PC-9 (cell line): ENCODE measurements at regions not wholly inside any gene's neighbourhood (a gene's known extent, or its start where the extent isn't known, plus 50 kb on each side); places are given as distances from the start of the nearest gene placed in this dataset.

Experiments used
- BruUV-seq: library from RNA; stranded (reverse); fragments of 400-500 nt; replicated peaks from 2 replicates; lab custom pipeline; 2021; lab: Mats Ljungman, UMichigan
- CTCF ChIA-PET: fragments of 300-600 bp; sonication (Branson Sonifier 250); formaldehyde crosslinking; loops from one replicate; lab custom pipeline; 2022; ENCODE audit warnings: antibody characterized with exemption; lab: Charles Lee
- POLR2A ChIA-PET: fragments of 300-600 bp; sonication (Branson Sonifier 250); formaldehyde crosslinking; loops from one replicate; lab custom pipeline; 2022; ENCODE audit warnings: antibody characterized with exemption; ENCODE audit not compliant: unreplicated experiment; lab: Charles Lee
- DNase-seq, 2 experiments: peaks; one replicate each; pipeline versions ENCODE4 v3.0.0 to v3.0.0-alpha.2; 2015 to 2022; ENCODE audit warnings: mixed read lengths in 1 of 2
- H2AFZ ChIP-seq: fragments of 200-600 bp; sonication (generic); 2 replicates; pipeline ENCODE4 v1.8.1; 2017; ENCODE audit warnings: antibody characterized with exemption
- H3F3A ChIP-seq: fragments of 200-600 bp; sonication (generic); 2 replicates; pipeline ENCODE4 v1.8.1; 2017; ENCODE audit warnings: antibody characterized with exemption, mild to moderate bottlenecking, low read depth; ENCODE audit not compliant: insufficient read depth
- H3K27ac ChIP-seq: fragments of 200-600 bp; sonication (generic); 2 replicates; pipeline ENCODE4 v1.6.1; 2016; ENCODE audit warnings: mixed run types
- H3K27me3 ChIP-seq: fragments of 200-600 bp; sonication (generic); 2 replicates; pipeline ENCODE4 v1.6.1; 2016; ENCODE audit warnings: low read depth, mixed run types; ENCODE audit not compliant: insufficient read depth
- H3K36me3 ChIP-seq: fragments of 200-600 bp; sonication (generic); 2 replicates; pipeline ENCODE4 v1.6.1; 2016; ENCODE audit warnings: low read depth, mixed run types
- H3K4me1 ChIP-seq: fragments of 200-600 bp; sonication (generic); replicated peaks from 2 replicates; pipeline ENCODE4 v1.6.1; 2016; ENCODE audit warnings: mixed run types; ENCODE audit not compliant: insufficient read depth
- H3K4me2 ChIP-seq: fragments of 200-600 bp; sonication (generic); 2 replicates; pipeline ENCODE4 v1.6.1; 2017; ENCODE audit warnings: mixed run types
- H3K4me3 ChIP-seq: fragments of 200-600 bp; sonication (generic); 2 replicates; pipeline ENCODE4 v1.6.1; 2016; ENCODE audit warnings: mixed run types
- H3K79me2 ChIP-seq: fragments of 200-600 bp; sonication (generic); 2 replicates; pipeline ENCODE4 v1.6.1; 2017; ENCODE audit warnings: low read depth, mixed run types
- H3K9me2 ChIP-seq: fragments of 200-600 bp; sonication (generic); 2 replicates; pipeline ENCODE4 v1.8.1; 2017; ENCODE audit warnings: mild to moderate bottlenecking; ENCODE audit not compliant: insufficient read depth
- H3K9me3 ChIP-seq: fragments of 200-600 bp; sonication (generic); 2 replicates; pipeline ENCODE4 v1.8.1; 2016; ENCODE audit warnings: low read depth; ENCODE audit not compliant: insufficient read depth
- H4K20me1 ChIP-seq: fragments of 200-600 bp; sonication (generic); 2 replicates; pipeline ENCODE4 v1.8.1; 2017; ENCODE audit not compliant: insufficient read depth
- CTCF ChIP-seq: fragments of 200-600 bp; sonication (generic); conservative IDR thresholded peaks from 2 replicates; pipeline ENCODE4 v1.6.1; 2017; ENCODE audit warnings: mixed run types, antibody characterized with exemption, mild to moderate bottlenecking, moderate library complexity
- EZH2 ChIP-seq: fragments of 200-600 bp; sonication (generic); IDR thresholded peaks from 2 replicates; pipeline ENCODE4 v1.8.0; 2017; ENCODE audit warnings: antibody characterized with exemption, low read depth
- intact Hi-C: fragments of 100-400 bp; cut with micrococcal nuclease; formaldehyde crosslinking; loops from one replicate; pipeline ENCODE4 v1.10.0; 2022; ENCODE audit not compliant: unreplicated experiment

- no peak for DNase-seq
- Histone ChIP-seq H3K4me3 (no peak overlapping the region), H3F3A (no peaks in the 10 kb centered on the region), H2AFZ (no peak overlapping the region), H3K9me3 (no peaks in the 10 kb centered on the region), H3K79me2 (no peaks in the 10 kb centered on the region), H3K4me2 (no peak overlapping the region), H3K36me3 (no peaks in the 10 kb centered on the region), H3K27me3 (no peaks in the 10 kb centered on the region), H4K20me1 (no peaks in the 10 kb centered on the region), H3K27ac (no peak overlapping the region), H3K4me1 (no peaks in the 10 kb centered on the region), H3K9me2 (no peaks in the 10 kb centered on the region)
- TF ChIP-seq EZH2 (no peak), CTCF (no peak)
- CTCF ChIA-PET: no interaction called here
- POLR2A ChIA-PET: no interaction called here
- intact Hi-C loops: no loop called here
- BruUV-seq: no TSS peak
Measured at GRCh38 chr12:84760091-84760865, 152.3 kb downstream of the SLC6A15 start.

DNA sequence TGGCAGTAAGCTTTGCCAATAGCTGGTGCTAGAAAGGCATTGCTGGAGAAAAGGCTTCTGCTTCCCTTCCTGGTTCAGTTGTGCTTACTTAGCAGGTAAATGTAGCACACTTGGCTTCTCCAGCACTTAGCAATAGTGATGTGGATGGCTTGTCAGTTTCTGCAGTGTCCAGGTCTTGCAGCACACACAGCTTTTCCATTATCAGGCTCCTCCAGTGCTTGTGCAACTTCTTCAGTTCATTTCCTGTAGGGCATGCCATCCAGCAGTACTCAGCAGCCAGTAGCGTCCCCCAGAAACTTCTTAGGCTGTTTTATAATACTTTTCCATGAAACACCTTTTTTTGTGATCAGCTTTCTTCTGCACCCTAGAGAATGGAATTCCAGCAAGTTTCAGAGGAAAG lies 154.6 kb downstream of the SLC6A15 start:
- H3F3A ChIP-seq: no peaks in the 10 kb centered on the region
- no peaks in the 10 kb centered on the region for H3K36me3 ChIP-seq
- no peak overlapping the region for H3K27ac ChIP-seq
- H3K9me3 ChIP-seq: no peaks in the 10 kb centered on the region
- H3K4me2 ChIP-seq: no peak overlapping the region
- ChIA-PET POLR2A (interaction anchor here (0.5 kb wide), 1 partner anchor 68 kb away, joined by 5 read pairs; no protein-coding TSS in a partner anchor), CTCF (no interaction called here)
- BruUV-seq: no TSS peak
- H3K79me2 ChIP-seq: no peaks in the 10 kb centered on the region
- TF ChIP-seq CTCF (no peak), EZH2 (no peak)
- no peaks in the 10 kb centered on the region for H4K20me1 ChIP-seq
- no peak overlapping the region for H3K4me3 ChIP-seq
- no peaks in the 10 kb centered on the region for H3K4me1 ChIP-seq
- H3K9me2 ChIP-seq: no peaks in the 10 kb centered on the region
- H2AFZ ChIP-seq: no peak overlapping the region
- intact Hi-C loops: no loop called here
- H3K27me3 ChIP-seq: no peaks in the 10 kb centered on the region
- DNase-seq: no peak

GRCh38 chr12:84756961-84757360 lies 155.6 kb downstream of the SLC6A15 start:
- Histone ChIP-seq H3K4me2 (no peak overlapping the region), H3K9me3 (no peaks in the 10 kb centered on the region), H3K27me3 (no peaks in the 10 kb centered on the region), H3K9me2 (no peaks in the 10 kb centered on the region), H2AFZ (no peak overlapping the region), H3K36me3 (no peaks in the 10 kb centered on the region), H3K79me2 (no peaks in the 10 kb centered on the region), H3F3A (no peaks in the 10 kb centered on the region), H4K20me1 (no peaks in the 10 kb centered on the region), H3K4me1 (no peaks in the 10 kb centered on the region), H3K4me3 (no peak overlapping the region), H3K27ac (no peak overlapping the region)
- no TSS peak for BruUV-seq
- POLR2A ChIA-PET: no interaction called here
- intact Hi-C loops: no loop called here
- no peak for TF ChIP-seq EZH2
- TF ChIP-seq CTCF: no peak
- no peak for DNase-seq
- CTCF ChIA-PET: interaction anchor here (0.7 kb wide), 1 partner anchor 79 kb away, joined by 3 read pairs; no protein-coding TSS in a partner anchor
